KMS-11 (cell line): ENCODE measurements at regions not wholly inside any gene's neighbourhood (a gene's known extent, or its start where the extent isn't known, plus 50 kb on each side); places are given as distances from the start of the nearest gene placed in this dataset.

Source experiments
- H2AFZ ChIP-seq: fragments of 200-600 bp; sonication (generic); 2 replicates; pipeline ENCODE4 v1.6.1; 2016; ENCODE audit warnings: antibody characterized with exemption, mixed run types, low read depth
- H3K27ac ChIP-seq: fragments of 200-600 bp; sonication (generic); 2 replicates; pipeline ENCODE4 v1.6.1; 2016; ENCODE audit warnings: mild to moderate bottlenecking, mixed run types
- H3K27me3 ChIP-seq: fragments of 200-600 bp; sonication (generic); 2 replicates; pipeline ENCODE4 v1.6.1; 2017; ENCODE audit warnings: mild to moderate bottlenecking, low read depth, mixed run types, moderate library complexity; ENCODE audit not compliant: insufficient read depth
- H3K36me3 ChIP-seq: fragments of 200-600 bp; sonication (generic); 2 replicates; pipeline ENCODE4 v1.6.1; 2017; ENCODE audit warnings: mild to moderate bottlenecking, mixed run types; ENCODE audit not compliant: insufficient read depth
- H3K4me1 ChIP-seq: fragments of 200-600 bp; sonication (generic); 2 replicates; pipeline ENCODE4 v1.6.1; 2016; ENCODE audit warnings: mild to moderate bottlenecking, low read depth, mixed run types; ENCODE audit not compliant: poor library complexity, severe bottlenecking
- H3K4me2 ChIP-seq: fragments of 200-600 bp; sonication (generic); 2 replicates; pipeline ENCODE4 v1.7.0; 2016; ENCODE audit warnings: mild to moderate bottlenecking, mixed run types
- H3K4me3 ChIP-seq: fragments of 200-600 bp; sonication (generic); IDR thresholded peaks from 2 replicates; pipeline ENCODE4 v1.6.1; 2017; ENCODE audit warnings: low read depth, low read length, mixed read lengths; ENCODE audit not compliant: insufficient read depth
- H3K79me2 ChIP-seq: fragments of 200-600 bp; sonication (generic); 2 replicates; pipeline ENCODE4 v1.6.1; 2016; ENCODE audit warnings: low read depth, mixed run types; ENCODE audit not compliant: insufficient read depth
- H3K9ac ChIP-seq: fragments of 200-600 bp; sonication (generic); 2 replicates; pipeline ENCODE4 v1.6.1; 2016; ENCODE audit warnings: mild to moderate bottlenecking, mixed run types
- H4K20me1 ChIP-seq: fragments of 200-600 bp; sonication (generic); 2 replicates; pipeline ENCODE4 v1.6.1; 2016; ENCODE audit warnings: mild to moderate bottlenecking, mixed run types; ENCODE audit not compliant: insufficient read depth
- TF ChIP-seq, protein P1 (sequence below): fragments of 200-600 bp; sonication (generic); conservative IDR thresholded peaks from 2 replicates; pipeline ENCODE4 v1.6.1; 2017; ENCODE audit warnings: low read depth, mild to moderate bottlenecking, antibody characterized with exemption, low read length, moderate library complexity, mixed read lengths

DNA sequence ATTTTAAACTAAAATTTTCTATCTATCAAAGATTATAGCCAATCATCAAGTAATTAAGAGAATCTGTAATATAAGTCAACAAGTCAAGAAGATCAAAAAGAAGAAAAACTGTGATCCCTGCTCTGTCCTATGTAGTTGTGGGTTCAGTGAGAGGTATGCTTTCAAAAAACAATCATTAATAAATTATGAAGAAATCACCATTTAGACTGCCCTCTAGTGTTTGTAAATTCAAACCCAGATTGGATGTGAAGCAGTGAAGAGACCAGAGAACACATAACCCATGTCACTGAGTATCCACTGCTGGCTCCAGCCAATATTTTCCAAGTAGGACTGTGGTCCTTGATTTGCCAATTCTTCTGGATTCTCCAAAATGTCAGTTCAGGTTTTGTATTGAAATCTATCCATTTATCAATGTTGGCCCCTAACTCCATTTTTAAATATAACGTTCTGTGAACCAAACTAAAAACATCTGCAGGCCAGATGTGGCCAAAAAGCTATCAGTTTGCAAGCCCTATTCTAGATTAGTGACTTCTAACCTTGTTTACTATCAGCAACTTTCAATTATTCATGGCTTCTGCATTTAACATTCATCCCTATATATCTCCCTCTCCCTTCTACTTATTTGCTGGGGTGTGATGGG lies 467.5 kb upstream of the CXADR start:
- H4K20me1 ChIP-seq: no peaks in the 10 kb centered on the region
- H3K79me2 ChIP-seq: no peaks in the 10 kb centered on the region
- peaks cover 3% of the 10 kb centered on the region for H3K4me1 ChIP-seq
- no peaks in the 10 kb centered on the region for H3K27me3 ChIP-seq
- no peak overlapping the region for H3K4me2 ChIP-seq
- no peak overlapping the region for H2AFZ ChIP-seq
- TF ChIP-seq, protein P1, sequence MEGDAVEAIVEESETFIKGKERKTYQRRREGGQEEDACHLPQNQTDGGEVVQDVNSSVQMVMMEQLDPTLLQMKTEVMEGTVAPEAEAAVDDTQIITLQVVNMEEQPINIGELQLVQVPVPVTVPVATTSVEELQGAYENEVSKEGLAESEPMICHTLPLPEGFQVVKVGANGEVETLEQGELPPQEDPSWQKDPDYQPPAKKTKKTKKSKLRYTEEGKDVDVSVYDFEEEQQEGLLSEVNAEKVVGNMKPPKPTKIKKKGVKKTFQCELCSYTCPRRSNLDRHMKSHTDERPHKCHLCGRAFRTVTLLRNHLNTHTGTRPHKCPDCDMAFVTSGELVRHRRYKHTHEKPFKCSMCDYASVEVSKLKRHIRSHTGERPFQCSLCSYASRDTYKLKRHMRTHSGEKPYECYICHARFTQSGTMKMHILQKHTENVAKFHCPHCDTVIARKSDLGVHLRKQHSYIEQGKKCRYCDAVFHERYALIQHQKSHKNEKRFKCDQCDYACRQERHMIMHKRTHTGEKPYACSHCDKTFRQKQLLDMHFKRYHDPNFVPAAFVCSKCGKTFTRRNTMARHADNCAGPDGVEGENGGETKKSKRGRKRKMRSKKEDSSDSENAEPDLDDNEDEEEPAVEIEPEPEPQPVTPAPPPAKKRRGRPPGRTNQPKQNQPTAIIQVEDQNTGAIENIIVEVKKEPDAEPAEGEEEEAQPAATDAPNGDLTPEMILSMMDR: peak; percentile 76
- H3K4me3 ChIP-seq: no peak overlapping the region
- H3K36me3 ChIP-seq: no peaks in the 10 kb centered on the region
- no peak overlapping the region for H3K27ac ChIP-seq
- no peak overlapping the region for H3K9ac ChIP-seq

DNA sequence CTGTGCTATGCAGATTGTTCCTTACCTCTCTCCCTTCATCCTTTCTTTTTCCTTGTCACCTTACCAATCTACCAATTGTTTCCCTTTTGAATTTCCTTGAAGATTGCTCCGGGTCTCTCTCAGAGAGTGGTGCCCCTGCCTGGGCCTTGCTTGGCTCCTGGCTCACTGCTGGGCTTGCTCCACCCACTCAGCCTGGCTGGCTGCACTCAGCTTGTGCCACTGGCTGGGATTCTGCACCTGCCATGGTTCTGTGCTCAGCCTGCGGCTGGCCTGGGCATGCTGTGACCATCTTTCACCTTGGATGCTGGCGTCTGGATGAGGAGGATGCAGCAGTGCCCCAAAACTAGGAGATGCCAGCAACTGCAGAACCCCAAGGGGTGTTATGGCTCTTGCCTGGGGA lies 463.9 kb upstream of the CXADR start:
- H3K27ac ChIP-seq: no peak overlapping the region
- H3K79me2 ChIP-seq: no peaks in the 10 kb centered on the region
- no peaks in the 10 kb centered on the region for H3K36me3 ChIP-seq
- no peaks in the 10 kb centered on the region for H3K27me3 ChIP-seq
- no peaks in the 10 kb centered on the region for H4K20me1 ChIP-seq
- no peak overlapping the region for H3K4me3 ChIP-seq
- no peak overlapping the region for H3K4me2 ChIP-seq
- TF ChIP-seq, protein P1: no peak
- H3K4me1 ChIP-seq: peaks cover 3% of the 10 kb centered on the region
- no peak overlapping the region for H2AFZ ChIP-seq
- H3K9ac ChIP-seq: no peak overlapping the region

DNA sequence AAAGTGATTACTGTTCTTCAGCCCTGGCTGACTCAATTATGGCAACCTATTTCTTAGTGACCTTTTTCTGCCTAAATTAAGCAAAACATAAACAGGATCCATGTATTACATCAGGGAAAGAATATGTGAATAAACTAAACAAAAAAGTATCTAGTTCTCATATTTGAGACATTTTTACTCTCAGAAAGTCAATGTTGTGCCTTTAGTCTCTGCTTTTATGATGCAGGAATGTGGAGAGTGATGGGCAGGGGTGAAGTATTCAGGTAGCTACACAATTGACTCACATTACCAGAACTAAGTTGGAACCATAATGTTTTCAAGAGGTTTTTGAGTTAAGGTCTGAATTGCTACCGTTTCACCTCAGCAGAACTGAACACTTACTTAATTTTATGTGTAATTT lies 462.7 kb upstream of the CXADR start:
- Histone ChIP-seq H3K36me3 (no peaks in the 10 kb centered on the region), H3K4me1 (peaks cover under 1% of the 10 kb centered on the region), H3K27me3 (no peaks in the 10 kb centered on the region), H2AFZ (no peak overlapping the region), H3K4me3 (no peak overlapping the region), H3K79me2 (no peaks in the 10 kb centered on the region), H4K20me1 (no peaks in the 10 kb centered on the region), H3K9ac (no peak overlapping the region), H3K4me2 (no peak overlapping the region), H3K27ac (no peak overlapping the region)
- TF ChIP-seq, protein P1: no peak

- Histone ChIP-seq H4K20me1 (no peaks in the 10 kb centered on the region), H3K79me2 (no peaks in the 10 kb centered on the region), H2AFZ (no peak overlapping the region), H3K4me1 (no peaks in the 10 kb centered on the region), H3K9ac (no peak overlapping the region), H3K27ac (no peak overlapping the region), H3K27me3 (no peaks in the 10 kb centered on the region), H3K4me2 (no peak overlapping the region), H3K36me3 (no peaks in the 10 kb centered on the region), H3K4me3 (no peak overlapping the region)
- TF ChIP-seq, protein P1: no peak
These were observed 462.2 kb upstream of the CXADR start for GRCh38 chr21:17050646-17051045.
